ENCODE measurements at regions not wholly inside any gene's neighbourhood (a gene's known extent, or its start where the extent isn't known, plus 50 kb on each side); places are given as distances from the start of the nearest gene placed in this dataset.
"Not testable (repeated sequence)": the region's sequence is repeated elsewhere in the genome, so short reads cannot be mapped to it uniquely, and the experiment has no call there.

DNA sequence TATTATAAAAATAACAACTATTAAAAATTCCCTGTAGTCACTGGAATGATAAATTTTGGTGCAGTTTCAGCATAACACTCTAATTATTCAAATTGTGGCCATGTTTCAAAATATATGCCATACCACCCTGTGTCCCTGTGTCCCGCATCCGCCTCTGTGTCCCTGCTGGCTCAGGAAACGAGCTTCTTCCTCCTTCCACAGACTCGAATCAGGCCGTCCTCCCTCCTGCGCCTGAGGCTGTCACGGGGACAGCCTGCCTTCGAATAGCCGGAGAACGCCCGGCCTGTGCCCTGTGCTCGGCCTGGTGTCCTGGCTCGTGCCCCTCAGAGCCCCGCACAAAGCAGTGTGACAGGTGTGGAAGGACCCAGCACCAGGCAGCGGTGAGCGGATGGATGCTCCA, 55.1 kb upstream of the GPR39 start:
- TF ChIP-seq CTCF, POLR2A (IDR thresholded peaks at IDR 0.05): not testable (repeated sequence)
